AG09319 (cell line): ENCODE measurements at regions not wholly inside any gene's neighbourhood (a gene's known extent, or its start where the extent isn't known, plus 50 kb on each side); places are given as distances from the start of the nearest gene placed in this dataset.
"Not testable (repeated sequence)": the region's sequence is repeated elsewhere in the genome, so short reads cannot be mapped to it uniquely, and the experiment has no call there.

ENCODE experiments used
- DNase-seq: peaks from one replicate; pipeline ENCODE4 v3.0.0-alpha.2; 2010; ENCODE audit warnings: low read depth; ENCODE audit errors: extremely low read depth
- TF ChIP-seq, protein P1 (sequence below): IDR thresholded peaks from 2 replicates; pipeline ENCODE4 v1.5.1; 2011; ENCODE audit warnings: low read depth, mild to moderate bottlenecking, inconsistent platforms, low read length, moderate library complexity

DNA sequence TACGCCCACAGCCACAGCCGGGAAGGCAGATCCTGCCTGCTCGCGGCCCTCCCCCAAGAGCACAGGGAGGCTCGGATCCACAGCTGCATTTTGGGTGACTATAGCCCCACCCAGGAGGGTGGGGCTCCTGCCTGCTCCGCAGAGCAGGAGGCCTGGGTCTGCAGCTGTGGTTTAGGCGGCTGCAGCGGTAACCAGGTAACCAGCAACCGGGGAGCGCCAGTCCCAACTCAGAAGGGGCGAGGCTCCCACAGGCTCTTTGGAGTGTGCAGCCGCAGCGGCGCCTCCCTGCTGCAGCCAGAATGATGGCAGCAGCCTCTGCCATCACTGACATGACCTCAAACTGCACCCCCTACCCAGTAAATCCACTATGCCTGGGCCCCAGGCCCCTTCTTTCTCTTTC lies 148.0 kb upstream of the F9 start:
- no peak for DNase-seq
- TF ChIP-seq, protein P1, sequence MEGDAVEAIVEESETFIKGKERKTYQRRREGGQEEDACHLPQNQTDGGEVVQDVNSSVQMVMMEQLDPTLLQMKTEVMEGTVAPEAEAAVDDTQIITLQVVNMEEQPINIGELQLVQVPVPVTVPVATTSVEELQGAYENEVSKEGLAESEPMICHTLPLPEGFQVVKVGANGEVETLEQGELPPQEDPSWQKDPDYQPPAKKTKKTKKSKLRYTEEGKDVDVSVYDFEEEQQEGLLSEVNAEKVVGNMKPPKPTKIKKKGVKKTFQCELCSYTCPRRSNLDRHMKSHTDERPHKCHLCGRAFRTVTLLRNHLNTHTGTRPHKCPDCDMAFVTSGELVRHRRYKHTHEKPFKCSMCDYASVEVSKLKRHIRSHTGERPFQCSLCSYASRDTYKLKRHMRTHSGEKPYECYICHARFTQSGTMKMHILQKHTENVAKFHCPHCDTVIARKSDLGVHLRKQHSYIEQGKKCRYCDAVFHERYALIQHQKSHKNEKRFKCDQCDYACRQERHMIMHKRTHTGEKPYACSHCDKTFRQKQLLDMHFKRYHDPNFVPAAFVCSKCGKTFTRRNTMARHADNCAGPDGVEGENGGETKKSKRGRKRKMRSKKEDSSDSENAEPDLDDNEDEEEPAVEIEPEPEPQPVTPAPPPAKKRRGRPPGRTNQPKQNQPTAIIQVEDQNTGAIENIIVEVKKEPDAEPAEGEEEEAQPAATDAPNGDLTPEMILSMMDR, result no peak

DNA sequence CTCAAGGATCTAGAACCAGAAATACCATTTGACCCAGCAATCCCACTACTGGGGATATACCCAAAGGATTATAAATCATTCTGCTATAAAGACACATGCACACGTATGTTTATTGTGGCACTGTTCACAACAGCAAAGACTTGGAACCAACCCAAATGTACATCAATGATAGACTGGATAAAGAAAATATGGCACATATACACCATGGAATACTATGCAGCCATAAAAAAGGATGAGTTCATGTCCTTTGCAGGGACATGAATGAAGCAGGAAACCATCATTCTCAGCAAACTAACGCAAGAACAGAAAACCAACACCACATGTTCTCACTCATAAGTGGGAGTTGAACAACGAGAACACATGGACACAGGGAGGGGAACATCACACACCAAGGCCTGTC lies 154.0 kb upstream of the F9 start:
- not testable (repeated sequence) for DNase-seq

DNA sequence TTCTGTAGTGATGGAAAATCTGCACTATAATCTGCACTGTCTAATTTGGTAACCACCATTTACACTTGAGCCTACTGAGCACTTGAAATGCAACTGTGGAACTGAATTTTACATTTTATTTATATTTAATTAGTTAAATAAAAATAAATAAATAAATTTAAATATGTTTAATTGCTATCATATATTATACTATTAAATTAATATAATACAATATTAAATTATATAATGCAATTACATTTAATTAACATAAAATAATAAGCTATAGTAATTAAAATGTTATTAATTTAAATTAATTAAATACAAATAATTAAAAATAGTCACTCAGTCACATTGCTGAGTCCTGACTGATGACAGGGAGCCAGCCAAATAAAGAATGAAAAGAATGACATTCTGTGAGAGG lies 170.2 kb upstream of the F9 start:
- no peak for DNase-seq
- TF ChIP-seq, protein P1, result no peak

DNA sequence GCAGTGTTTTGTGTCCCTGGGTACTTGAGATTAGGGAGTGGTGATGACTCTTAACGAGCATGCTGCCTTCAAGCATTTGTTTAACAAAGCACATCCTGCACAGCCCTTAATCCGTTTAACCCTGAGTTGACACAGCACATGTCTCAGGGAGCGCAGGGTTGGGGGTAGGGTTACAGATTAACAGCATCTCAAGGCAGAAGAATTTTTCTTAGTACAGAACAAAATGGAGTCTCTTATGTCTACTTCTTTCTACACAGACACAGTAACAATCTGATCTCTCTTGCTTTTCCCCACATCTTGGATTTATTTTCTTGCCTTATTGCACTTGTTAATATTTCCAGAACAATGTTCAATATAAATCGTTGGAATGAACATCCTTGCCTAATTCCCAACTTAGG lies 187.9 kb upstream of the F9 start:
- not testable (repeated sequence) for DNase-seq

DNA sequence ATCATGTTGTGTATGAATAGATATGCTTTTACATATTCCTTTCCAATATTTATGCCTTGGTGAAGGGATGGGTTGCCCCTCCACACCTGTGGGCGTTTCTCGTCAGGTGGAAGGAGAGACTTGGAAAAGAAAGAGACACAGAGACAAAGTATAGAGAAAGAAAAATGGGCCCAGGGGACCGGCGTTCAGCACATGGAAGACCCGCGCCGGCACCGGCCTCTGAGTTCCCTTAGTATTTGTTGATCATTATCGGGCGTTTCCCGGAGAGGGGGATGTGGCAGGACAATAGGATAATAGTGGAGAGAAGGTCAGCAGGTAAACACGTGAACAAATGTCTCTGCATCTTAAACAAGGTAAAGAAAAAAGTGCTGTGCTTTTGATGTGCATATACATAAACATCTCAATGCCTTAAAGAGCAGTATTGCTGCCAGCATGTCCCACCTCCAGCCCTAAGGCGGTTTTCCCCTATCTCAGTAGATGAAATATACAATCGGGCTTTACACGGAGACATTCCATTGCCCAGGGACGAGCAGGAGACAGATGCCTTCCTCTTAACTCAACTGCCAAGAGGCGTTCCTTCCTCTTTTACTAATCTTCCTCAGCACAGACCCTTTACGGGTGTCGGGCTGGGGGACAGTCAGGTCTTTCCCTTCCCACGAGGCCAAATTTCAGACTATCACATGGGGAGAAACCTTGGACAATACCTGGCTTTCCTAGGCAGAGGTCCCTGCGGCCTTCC lies 188.5 kb upstream of the F9 start:
- DNase-seq, result not testable (repeated sequence)

DNA sequence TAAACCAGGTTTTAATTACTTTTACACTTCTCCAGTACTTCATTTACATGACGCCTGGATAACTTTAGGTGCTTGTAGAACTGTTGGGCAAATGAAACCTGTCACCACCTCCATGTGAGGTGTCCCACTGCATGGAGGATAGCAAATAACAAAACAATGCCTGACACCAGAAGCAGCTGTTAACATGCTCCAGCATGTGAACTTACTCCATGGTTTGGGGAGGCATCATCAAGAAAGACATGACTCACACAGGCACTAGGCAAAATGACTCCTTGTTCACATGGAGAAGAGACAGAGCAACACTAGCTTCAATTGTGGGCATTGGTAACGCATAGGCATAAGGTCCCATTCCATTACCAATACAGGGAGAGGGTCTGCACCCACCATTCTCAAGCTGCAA lies 198.1 kb upstream of the F9 start:
- TF ChIP-seq, protein P1, result no peak
- no peak for DNase-seq

DNA sequence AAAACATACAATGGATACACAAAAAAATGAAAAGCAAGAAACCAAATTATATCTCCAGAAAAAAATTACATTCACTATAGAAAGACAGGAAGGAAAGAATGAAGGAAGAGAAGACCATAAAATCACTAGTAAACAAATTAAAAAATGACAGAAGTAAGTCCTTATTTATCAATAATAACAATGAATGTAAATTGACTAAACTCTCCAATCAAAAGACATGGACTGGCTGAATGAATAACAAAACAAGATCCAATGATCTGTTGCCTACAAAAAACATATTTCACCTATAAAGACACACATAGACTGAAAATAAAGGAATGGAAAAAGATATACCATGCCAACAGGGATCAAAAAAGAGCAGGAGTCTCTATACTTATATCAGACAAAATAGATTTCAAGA lies 203.2 kb upstream of the F9 start:
- TF ChIP-seq, protein P1, result no peak
- DNase-seq, result no peak

DNA sequence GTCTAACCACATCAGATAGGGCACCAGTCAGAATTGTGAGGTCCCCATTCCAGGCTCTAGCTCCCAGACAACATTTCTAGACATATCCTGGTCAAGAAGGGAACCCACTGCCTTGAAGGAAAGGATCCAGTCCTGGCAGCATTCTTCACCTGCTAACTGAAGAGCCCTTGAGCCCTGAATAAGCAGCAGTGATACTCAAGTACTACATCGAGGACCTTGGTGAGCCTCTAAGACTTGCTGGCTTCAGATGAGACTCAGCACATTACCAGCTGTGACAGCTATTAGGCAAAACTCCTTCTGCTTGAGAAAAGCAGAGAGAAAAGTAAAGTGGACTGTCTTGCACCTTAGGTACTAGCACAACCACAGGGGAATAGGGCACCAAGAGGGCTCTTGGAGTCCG lies 205.8 kb upstream of the F9 start:
- TF ChIP-seq, protein P1, result no peak
- DNase-seq, result no peak

DNA sequence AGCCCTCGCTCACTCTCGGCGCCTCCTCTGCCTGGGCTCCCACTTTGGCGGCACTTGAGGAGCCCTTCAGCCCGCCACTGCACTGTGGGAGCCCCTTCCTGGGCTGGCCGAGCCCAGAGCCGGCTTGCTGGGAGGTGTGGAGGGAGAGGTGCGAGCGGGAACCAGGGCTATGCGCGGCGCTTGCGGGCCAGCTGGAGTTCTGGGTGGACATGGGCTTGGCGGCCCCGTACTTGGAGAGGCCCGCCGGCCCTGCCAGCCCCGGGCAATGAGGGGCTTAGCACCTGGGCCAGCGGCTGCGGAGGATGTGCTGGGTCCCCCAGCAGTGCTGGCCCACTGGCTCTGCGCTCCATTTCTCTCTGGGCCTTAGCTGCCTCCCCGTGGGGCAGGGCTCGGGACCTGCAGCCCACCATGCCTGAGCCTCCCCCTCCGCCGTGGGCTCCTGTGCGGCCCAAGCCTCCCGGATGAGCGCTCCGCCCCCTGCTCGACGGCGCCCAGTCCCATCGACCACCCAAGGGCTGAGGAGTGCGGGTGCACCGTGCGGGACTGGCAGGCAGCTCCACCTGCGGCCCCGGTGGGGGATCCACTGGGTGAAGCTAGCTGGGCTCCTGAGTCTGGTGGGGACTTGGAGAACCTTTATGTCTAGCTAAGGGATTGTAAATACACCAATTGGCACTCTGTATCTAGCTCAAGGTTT lies 209.7 kb upstream of the F9 start:
- not testable (repeated sequence) for DNase-seq

DNA sequence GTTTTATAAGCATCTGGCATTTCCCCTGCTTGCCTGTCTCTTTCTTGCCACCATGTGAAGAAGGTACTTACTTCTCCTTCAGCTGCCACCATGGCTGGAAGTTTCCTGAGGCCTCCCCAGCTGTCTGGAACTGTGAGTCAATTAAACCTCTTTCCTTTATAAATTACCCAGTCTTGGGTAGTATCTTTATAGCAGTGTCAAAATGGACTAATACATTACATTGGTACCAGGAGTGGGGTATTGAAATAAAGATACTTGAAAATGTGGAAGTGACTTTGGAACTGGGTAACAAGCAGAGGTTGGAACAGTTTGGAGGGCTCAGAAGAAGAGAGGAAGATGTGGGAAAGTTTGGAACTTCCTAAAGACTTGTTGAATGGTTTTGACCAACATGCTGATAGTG lies 223.9 kb upstream of the F9 start:
- DNase-seq, result not testable (repeated sequence)
